A549 (cell line): ENCODE measurements at regions not wholly inside any gene's neighbourhood (a gene's known extent, or its start where the extent isn't known, plus 50 kb on each side); places are given as distances from the start of the nearest gene placed in this dataset.

Experiments
- EP300 ChIP-seq, 2 experiments: fragments of >200 bp; sonication (Bioruptor Twin); formaldehyde crosslinking; IDR thresholded peaks; 2 replicates in 1 of 2; 3 replicates in 1 of 2; pipeline ENCODE4 v1.6.1; 2016 to 2017
- GATA3 ChIP-seq: IDR thresholded peaks from 2 replicates; pipeline ENCODE4 v1.6.1; 2012; ENCODE audit warnings: borderline replicate concordance
- POLR2A ChIP-seq: IDR thresholded peaks from 2 replicates; pipeline ENCODE4 v1.6.1; 2012; ENCODE audit warnings: mild to moderate bottlenecking, low read length
- POLR2AphosphoS2 ChIP-seq: conservative IDR thresholded peaks from 2 replicates; pipeline ENCODE4 v1.6.1; 2012; ENCODE audit warnings: low read length, improper control_type of control experiment, inconsistent platforms
- RAD21 ChIP-seq, 2 experiments: fragments of >200 bp in 1 of 2; sonication (Bioruptor Twin) in 1 of 2; formaldehyde crosslinking in 1 of 2; IDR thresholded peaks in 1 of 2; conservative IDR thresholded peaks in 1 of 2; 2 replicates in 1 of 2; 3 replicates in 1 of 2; pipeline ENCODE4 v1.6.1; 2012 to 2018; ENCODE audit warnings: inconsistent platforms in 1 of 2
- RARB ChIP-seq: fragments of 250-450 bp; sonication (Bioruptor Pico); IDR thresholded peaks from 2 replicates; pipeline ENCODE4 v1.8.0; 2021; ENCODE audit warnings: mild to moderate bottlenecking, moderate library complexity
- TF ChIP-seq, protein P1 (sequence below): fragments of >200 bp; sonication (Bioruptor Twin); formaldehyde crosslinking; IDR thresholded peaks from 3 replicates; pipeline ENCODE4 v1.5.1; 2016
- TF ChIP-seq, protein P2 (sequence below): fragments of 200-600 bp; sonication (generic); IDR thresholded peaks from 2 replicates; pipeline ENCODE4 v1.6.1; 2016; ENCODE audit warnings: antibody characterized with exemption, mild to moderate bottlenecking, moderate library complexity
- TF ChIP-seq, protein P3 (sequence below): fragments of 150-350 bp; IDR thresholded peaks from 2 replicates; pipeline ENCODE4 v1.6.1; 2014; ENCODE audit warnings: low read depth, mild to moderate bottlenecking, low read length
- TF ChIP-seq, protein P4 (sequence below): fragments of 450-650 bp; IDR thresholded peaks from 2 replicates; pipeline ENCODE4 v1.6.1; 2014; ENCODE audit warnings: antibody characterized with exemption

DNA sequence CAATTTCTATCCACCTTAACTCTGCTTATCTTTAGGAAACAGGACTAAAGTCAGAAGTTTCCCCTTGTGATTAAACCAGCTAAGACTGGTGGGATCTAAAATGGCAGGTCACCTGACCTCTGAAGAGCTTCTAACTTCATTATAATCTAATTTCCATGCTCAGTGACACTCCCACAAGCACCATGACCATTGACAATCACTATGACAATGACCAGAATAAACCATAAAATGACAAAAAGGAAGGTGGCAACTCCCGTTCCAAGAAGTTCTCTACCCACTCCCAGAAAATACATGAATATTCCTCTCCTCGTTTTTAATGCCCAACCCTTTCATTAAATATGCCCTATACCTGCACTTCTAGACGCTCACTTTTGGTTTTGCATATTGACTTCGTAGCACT lies 471.2 kb upstream of the CCDC54 start:
- TF ChIP-seq, protein P1, sequence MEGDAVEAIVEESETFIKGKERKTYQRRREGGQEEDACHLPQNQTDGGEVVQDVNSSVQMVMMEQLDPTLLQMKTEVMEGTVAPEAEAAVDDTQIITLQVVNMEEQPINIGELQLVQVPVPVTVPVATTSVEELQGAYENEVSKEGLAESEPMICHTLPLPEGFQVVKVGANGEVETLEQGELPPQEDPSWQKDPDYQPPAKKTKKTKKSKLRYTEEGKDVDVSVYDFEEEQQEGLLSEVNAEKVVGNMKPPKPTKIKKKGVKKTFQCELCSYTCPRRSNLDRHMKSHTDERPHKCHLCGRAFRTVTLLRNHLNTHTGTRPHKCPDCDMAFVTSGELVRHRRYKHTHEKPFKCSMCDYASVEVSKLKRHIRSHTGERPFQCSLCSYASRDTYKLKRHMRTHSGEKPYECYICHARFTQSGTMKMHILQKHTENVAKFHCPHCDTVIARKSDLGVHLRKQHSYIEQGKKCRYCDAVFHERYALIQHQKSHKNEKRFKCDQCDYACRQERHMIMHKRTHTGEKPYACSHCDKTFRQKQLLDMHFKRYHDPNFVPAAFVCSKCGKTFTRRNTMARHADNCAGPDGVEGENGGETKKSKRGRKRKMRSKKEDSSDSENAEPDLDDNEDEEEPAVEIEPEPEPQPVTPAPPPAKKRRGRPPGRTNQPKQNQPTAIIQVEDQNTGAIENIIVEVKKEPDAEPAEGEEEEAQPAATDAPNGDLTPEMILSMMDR = no peak
- TF ChIP-seq POLR2A (no peak), RAD21 (conservative IDR thresholded peaks at IDR 0.05 in 1 of 2, IDR thresholded peaks at IDR 0.05 in 1 of 2) (no peak), EP300 (IDR thresholded peaks at IDR 0.05) (no peak), POLR2AphosphoS2 (no peak), RARB (CRISPR knock-in tag) (no peak), GATA3 (no peak)
- TF ChIP-seq, protein P2, sequence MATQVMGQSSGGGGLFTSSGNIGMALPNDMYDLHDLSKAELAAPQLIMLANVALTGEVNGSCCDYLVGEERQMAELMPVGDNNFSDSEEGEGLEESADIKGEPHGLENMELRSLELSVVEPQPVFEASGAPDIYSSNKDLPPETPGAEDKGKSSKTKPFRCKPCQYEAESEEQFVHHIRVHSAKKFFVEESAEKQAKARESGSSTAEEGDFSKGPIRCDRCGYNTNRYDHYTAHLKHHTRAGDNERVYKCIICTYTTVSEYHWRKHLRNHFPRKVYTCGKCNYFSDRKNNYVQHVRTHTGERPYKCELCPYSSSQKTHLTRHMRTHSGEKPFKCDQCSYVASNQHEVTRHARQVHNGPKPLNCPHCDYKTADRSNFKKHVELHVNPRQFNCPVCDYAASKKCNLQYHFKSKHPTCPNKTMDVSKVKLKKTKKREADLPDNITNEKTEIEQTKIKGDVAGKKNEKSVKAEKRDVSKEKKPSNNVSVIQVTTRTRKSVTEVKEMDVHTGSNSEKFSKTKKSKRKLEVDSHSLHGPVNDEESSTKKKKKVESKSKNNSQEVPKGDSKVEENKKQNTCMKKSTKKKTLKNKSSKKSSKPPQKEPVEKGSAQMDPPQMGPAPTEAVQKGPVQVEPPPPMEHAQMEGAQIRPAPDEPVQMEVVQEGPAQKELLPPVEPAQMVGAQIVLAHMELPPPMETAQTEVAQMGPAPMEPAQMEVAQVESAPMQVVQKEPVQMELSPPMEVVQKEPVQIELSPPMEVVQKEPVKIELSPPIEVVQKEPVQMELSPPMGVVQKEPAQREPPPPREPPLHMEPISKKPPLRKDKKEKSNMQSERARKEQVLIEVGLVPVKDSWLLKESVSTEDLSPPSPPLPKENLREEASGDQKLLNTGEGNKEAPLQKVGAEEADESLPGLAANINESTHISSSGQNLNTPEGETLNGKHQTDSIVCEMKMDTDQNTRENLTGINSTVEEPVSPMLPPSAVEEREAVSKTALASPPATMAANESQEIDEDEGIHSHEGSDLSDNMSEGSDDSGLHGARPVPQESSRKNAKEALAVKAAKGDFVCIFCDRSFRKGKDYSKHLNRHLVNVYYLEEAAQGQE = no peak
- TF ChIP-seq, protein P3, sequence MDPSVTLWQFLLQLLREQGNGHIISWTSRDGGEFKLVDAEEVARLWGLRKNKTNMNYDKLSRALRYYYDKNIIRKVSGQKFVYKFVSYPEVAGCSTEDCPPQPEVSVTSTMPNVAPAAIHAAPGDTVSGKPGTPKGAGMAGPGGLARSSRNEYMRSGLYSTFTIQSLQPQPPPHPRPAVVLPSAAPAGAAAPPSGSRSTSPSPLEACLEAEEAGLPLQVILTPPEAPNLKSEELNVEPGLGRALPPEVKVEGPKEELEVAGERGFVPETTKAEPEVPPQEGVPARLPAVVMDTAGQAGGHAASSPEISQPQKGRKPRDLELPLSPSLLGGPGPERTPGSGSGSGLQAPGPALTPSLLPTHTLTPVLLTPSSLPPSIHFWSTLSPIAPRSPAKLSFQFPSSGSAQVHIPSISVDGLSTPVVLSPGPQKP = no peak
- TF ChIP-seq, protein P4, sequence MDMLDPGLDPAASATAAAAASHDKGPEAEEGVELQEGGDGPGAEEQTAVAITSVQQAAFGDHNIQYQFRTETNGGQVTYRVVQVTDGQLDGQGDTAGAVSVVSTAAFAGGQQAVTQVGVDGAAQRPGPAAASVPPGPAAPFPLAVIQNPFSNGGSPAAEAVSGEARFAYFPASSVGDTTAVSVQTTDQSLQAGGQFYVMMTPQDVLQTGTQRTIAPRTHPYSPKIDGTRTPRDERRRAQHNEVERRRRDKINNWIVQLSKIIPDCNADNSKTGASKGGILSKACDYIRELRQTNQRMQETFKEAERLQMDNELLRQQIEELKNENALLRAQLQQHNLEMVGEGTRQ = no peak
